GM19025 (cell line): ENCODE measurements at regions not wholly inside any gene's neighbourhood (a gene's known extent, or its start where the extent isn't known, plus 50 kb on each side); places are given as distances from the start of the nearest gene placed in this dataset.

Source experiments
- ATAC-seq: cut with Tn5 transposase; IDR thresholded peaks from one replicate; pipeline ENCODE4 v1.9.1; 2021; ENCODE audit warnings: mild to moderate bottlenecking, low read depth, moderate library complexity; ENCODE audit not compliant: unreplicated experiment

DNA sequence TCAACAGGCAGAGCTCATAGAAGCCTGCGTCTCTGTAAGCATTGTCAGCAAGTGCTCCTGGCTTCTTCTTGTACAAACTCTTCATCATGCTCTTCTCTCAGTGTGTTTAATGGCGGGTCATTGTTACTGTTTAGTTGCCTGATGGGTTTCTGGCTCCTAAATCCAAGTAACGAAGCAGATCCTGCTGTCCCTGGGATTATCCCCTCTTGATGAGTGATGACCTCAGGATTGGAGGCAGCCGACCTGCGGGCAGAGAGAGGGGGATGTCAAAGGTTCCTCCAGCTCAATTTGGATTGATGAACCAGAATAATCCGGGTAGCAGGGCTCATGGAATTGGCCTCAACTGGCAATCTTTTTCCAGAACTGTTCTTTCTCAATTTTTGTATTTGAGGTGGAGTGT is 66.1 kb upstream of the BARHL2 start:
- ATAC-seq = no peak

GRCh38 chr1:90782046-90782445 is 64.9 kb upstream of the BARHL2 start:
- ATAC-seq = no peak

- no peak for ATAC-seq
Measured at GRCh38 chr1:90781534-90781933, 64.4 kb upstream of the BARHL2 start.

DNA sequence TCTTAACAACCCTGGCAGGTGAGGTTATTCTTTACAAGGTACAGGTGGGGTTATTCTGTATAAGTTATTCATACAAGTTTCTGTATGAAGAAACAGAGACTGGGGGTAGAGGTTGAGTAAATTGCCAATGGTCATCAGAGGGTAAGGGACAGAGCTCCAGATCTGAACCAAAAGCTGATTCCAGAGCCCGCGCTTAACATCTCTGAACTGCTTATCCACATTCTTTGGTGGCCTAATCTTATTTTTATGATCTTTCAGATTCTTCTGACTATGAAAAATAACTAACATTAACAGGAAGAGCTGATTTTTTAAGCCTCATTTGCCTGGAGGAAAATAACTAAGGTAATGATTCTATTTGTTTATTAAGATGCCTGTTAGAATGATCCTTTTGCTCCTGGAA is 63.9 kb upstream of the BARHL2 start:
- ATAC-seq = no peak

DNA sequence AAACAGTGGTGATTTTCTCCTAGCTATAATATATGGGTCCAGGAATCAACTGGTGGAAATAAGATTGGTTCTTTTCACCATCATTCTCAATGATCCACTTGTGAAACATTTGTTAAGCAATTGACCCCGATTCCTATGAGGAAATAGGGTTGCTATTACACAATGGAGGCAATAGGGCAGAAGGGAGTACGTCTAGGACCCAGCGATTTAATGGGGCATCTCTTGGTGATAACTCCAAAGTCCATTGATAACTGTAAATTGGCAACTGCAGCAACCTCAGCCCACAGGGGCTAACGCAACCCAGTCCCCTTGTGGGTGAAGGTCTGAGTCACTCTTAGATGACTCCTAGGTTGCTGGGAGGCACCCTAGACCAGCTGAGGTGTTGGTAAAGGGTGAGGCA is 62.5 kb upstream of the BARHL2 start:
- ATAC-seq = no peak

DNA sequence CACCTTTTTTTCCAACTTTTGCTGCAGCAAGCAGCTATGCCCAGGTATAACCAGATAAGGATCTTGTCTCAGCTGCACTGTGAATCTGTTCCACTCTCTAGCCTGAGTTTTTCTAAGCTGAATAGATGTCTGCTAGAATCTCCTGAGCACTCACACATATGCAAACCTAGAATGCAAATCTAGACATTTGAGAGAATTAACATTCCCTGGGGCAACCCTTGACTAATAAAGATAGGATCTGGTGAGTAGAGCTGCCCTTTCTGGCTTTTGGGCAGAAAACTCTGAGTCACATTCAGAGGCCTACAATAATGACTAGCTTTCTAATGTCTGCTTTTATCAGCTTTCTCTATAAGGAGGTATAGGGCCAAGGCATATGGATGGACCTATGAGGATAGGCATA is 61.4 kb upstream of the BARHL2 start:
- no peak for ATAC-seq

DNA sequence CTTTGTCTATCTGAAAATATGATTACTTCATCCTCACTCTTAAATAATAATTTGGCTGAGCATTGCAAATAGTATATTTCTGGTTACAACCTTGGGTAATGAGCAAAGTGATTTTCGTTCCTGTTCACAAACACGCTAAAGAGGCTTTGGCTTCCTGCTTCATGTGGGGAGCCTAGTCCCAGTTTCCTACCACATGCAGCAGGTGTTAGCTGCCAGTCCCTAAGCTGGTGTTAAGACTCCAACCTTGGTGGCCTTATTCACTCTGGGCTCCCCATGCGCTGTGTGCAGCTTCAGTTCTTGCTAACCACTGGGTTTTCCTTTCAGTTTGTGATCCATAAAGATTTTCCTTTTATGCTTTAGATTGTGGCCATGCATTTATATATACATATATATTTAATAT is 56.7 kb upstream of the BARHL2 start:
- no peak for ATAC-seq

- no peak for ATAC-seq
Measured at GRCh38 chr1:90768826-90769225, 51.7 kb upstream of the BARHL2 start.

- no peak for ATAC-seq
Measured at GRCh38 chr1:90768098-90768497, 51.0 kb upstream of the BARHL2 start.
